ENCODE measurements at regions not wholly inside any gene's neighbourhood (a gene's known extent, or its start where the extent isn't known, plus 50 kb on each side); places are given as distances from the start of the nearest gene placed in this dataset.

GRCh38 chr9:13596383-13596970, 317.0 kb upstream of the MPDZ start:
- no peak for DNase-seq (ENCODE audit: low spot score)

- DNase-seq (ENCODE audit: low spot score), result no peak
Measured at GRCh38 chr9:13590996-13591395, 311.5 kb upstream of the MPDZ start.

GRCh38 chr9:13589034-13589737, 309.7 kb upstream of the MPDZ start:
- DNase-seq (ENCODE audit: low spot score), result no peak

- no peak for DNase-seq (ENCODE audit: low spot score)
Measured at GRCh38 chr9:13588151-13589033, 308.9 kb upstream of the MPDZ start.

GRCh38 chr9:13587571-13587970, 308.1 kb upstream of the MPDZ start:
- DNase-seq (ENCODE audit: low spot score), result no peak

- no peak for DNase-seq (ENCODE audit: low spot score)
Measured at GRCh38 chr9:13586587-13587374, 307.3 kb upstream of the MPDZ start.

- no peak for DNase-seq (ENCODE audit: low spot score)
Measured at GRCh38 chr9:13580760-13581159, 301.3 kb upstream of the MPDZ start.

- no peak for DNase-seq (ENCODE audit: low spot score)
Measured at GRCh38 chr9:13580131-13580530, 300.6 kb upstream of the MPDZ start.

- DNase-seq (ENCODE audit: low spot score), result no peak
Measured at GRCh38 chr9:13576101-13576500, 296.6 kb upstream of the MPDZ start.

- DNase-seq (ENCODE audit: low spot score), result no peak
Measured at GRCh38 chr9:13575558-13575957, 296.1 kb upstream of the MPDZ start.

- DNase-seq (ENCODE audit: low spot score), result no peak
Measured at GRCh38 chr9:13570068-13570974, 290.8 kb upstream of the MPDZ start.

GRCh38 chr9:13569602-13570067, 290.1 kb upstream of the MPDZ start:
- DNase-seq (ENCODE audit: low spot score), result no peak

GRCh38 chr9:13568841-13569601, 289.5 kb upstream of the MPDZ start:
- no peak for DNase-seq (ENCODE audit: low spot score)

- no peak for DNase-seq (ENCODE audit: low spot score)
Measured at GRCh38 chr9:13568405-13568804, 288.9 kb upstream of the MPDZ start.

- no peak for DNase-seq (ENCODE audit: low spot score)
Measured at GRCh38 chr9:13567833-13568232, 288.3 kb upstream of the MPDZ start.

GRCh38 chr9:13557746-13558145, 278.3 kb upstream of the MPDZ start:
- DNase-seq (ENCODE audit: low spot score), result no peak

GRCh38 chr9:13556656-13557055, 277.2 kb upstream of the MPDZ start:
- no peak for DNase-seq (ENCODE audit: low spot score)

- no peak for DNase-seq (ENCODE audit: low spot score)
Measured at GRCh38 chr9:13555989-13556500, 276.6 kb upstream of the MPDZ start.

- DNase-seq (ENCODE audit: low spot score), result no peak
Measured at GRCh38 chr9:13555516-13555915, 276.0 kb upstream of the MPDZ start.

GRCh38 chr9:13554626-13555025, 275.1 kb upstream of the MPDZ start:
- DNase-seq (ENCODE audit: low spot score), result no peak

All from HuH-7.5 (cell line).